NCI-H1417 (cell line): ENCODE measurements at regions not wholly inside any gene's neighbourhood (a gene's known extent, or its start where the extent isn't known, plus 50 kb on each side); places are given as distances from the start of the nearest gene placed in this dataset.

ENCODE experiments used
- DNase-seq, 3 experiments: peaks; one replicate each; lab custom pipeline; 2025; lab: John Stamatoyannopoulos, UW

DNA sequence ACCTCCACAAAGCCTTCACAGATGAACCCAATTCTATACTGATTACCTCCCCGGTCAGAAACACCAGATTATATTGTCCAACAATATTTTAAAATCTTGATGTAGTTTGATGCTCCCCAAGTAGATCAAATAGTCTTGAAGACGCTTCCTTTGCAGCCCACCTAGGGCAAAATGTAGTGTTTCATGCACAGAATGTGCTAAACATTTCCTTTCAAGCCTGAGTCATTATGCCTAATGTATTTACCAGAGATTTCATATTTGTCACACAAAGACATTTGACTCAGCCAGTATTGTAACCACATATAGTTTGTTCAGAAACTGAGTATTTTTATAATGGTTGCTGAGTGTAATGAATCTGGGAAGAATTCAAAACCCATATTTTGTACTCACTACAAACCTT, 1396.8 kb downstream of the LRRC4C start:
- DNase-seq = no peak

DNA sequence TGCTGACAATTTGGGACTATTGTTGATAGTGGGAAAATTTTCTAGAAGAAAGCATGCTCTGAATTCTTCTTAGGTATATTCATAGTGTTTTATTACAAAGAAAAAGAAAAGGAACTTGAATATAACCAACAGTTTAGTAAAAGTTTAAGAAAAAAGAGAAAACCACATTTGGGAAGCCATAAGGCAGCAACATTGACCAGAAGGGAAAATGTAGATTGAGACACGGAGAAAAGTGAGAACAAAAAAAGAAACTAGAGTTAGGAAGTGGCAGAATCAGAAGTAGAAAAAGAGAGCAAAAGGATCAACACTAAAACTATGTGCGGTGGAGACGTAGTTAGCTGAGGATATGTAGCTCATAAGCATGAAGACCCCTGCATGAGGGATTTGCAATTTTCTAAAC, 1398.2 kb downstream of the LRRC4C start:
- DNase-seq = no peak

DNA sequence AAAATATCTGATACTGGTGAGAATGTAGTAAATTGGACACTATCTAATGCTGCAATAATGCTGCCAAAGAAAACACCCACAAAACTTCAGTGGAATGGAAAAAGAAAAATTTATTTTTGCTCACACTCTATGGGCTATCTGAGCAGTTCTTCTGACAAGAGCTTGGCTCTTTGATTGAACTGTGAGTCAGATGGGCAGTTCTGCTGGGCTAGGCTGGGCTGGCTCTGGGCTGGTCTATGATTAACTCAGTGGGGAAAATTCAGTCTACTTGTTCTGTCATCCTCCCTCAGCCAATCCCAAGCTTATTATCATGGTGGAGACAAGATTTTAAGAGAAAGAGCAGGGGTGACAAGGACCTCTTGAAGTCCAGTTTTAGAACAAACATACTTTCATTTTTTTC, 1404.8 kb downstream of the LRRC4C start:
- DNase-seq = no peak

DNA sequence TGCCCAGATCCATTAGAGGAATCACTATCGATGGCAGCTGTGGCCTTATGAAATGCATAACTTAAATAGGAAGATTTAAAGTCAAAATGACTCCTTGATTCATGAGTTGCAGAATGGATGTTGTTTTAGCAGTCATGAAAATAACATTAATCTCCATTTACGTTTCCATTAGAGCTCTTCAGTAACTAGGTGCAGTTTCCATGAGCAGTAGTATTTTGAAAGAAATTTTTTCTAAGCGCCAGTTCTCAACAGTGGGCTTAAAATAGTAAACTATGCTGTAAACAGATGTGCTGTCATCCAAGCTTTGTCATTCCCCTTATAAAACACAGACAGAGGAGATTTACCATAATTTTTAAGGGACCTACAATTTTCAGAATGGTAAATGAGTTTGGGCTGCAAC, 1414.1 kb downstream of the LRRC4C start:
- no peak for DNase-seq

DNA sequence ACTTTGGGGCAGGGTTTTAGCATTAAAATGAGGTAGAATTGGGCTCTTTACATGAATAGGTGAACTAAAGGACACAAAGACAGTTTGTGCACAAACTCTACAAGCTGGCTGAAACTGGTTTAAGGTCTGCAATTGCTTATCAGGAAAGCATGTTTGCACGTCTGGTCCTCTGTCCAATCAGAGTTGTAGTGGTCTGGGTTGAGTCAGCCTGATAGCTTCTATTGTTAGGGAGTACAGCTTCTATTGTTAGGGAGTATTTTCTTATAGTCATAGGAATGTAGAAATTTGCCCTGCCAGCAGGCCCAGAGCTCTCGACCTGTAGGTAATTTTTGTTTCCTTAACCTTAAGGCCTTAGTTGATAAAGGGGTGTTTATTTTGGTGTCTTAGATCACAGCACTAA, 1422.4 kb downstream of the LRRC4C start:
- no peak for DNase-seq

DNA sequence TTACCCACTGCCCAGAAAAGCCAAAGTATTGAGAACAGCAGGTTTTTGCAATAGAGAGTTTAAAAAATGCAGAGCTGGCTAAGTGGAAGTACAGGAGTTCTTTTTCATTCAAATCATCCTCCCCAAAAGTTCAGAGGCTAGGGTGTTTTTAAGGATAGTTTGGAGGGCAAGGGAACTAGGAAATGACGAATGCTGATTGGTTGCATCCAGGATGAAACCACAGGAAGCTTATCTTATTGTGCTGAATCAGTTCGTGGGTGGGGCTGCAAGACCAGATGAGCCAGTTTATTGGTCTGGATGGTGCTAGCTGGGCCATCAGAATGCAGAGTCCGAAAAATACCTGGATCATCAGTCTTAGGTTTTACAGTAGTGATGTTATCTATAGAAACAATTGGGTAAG, 1427.1 kb downstream of the LRRC4C start:
- DNase-seq = no peak

DNA sequence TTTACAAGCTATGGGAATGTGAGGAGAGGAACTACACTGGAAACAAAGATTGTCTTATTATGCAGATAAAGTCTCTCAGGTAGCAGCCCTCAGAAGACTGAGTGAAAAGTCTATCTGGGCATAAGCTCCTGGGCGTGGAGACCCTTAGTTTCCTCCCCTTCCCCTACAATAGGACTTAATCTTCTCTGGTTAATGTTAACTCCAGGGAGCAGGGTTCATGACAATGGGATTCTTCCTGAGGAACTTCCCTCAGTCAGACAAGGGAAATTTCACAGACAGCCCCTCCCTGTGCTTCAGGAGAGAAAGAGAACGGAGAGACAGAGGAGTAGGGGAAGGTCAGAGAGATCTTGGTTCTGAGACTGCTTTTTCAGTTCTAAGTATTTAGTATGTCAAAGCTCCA, 1428.6 kb downstream of the LRRC4C start:
- no peak for DNase-seq

DNA sequence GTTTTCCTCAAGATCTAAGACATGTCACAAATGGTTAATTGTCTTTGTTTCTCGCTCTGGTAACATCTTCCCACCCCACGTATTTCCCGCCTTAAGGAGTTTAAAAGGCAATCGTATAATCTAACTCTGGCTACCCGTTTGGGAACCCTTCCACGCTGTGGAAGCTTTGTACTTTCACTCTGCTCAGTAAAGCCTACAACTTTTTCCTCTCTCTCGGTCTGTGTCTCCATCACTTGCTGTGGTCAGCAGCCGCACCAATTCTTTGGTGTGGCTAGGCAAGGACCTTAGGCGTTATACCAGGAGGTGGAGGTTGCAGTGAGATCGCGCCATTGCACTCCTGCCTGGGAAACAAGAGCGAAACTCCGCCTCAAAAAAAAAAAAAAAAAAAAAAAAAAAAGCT, 1430.1 kb downstream of the LRRC4C start:
- DNase-seq = no peak

DNA sequence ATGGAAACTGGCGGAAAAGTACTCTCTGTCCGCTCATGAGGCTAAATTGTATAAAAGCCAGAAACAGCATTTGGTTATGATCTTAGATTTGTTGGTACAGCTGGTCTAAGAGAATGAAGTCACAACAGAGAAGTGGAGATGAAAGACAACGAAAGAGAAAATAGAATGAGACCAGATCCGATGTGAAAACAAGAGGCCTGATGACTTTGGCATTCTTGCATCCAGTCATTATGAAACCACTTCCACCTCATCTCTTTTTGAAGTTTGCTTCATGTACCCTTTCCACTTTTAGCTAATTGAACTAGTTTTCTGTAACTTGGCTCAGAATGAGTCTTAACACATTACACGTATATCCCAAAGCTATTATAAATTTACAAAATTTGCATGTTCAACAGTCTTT, 1431.7 kb downstream of the LRRC4C start:
- DNase-seq = no peak

DNA sequence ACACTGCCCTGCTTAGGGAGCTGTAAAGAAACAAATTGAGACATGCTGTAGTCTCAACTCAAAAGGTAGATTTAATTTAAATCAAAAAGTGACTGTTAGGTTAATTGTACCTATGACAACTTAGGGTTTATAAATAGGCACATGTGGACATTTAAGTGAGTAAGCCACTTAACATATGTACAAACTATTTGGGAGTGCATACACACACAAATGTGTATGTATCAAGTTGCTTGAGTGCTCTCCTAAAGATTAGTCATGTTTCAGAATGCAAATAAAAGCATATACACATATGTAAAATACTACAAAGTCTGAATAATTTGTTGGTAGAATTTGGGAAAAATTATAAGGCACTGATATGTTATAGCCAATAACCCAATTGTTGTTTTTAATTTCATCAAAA, 1435.7 kb downstream of the LRRC4C start:
- no peak for DNase-seq

DNA sequence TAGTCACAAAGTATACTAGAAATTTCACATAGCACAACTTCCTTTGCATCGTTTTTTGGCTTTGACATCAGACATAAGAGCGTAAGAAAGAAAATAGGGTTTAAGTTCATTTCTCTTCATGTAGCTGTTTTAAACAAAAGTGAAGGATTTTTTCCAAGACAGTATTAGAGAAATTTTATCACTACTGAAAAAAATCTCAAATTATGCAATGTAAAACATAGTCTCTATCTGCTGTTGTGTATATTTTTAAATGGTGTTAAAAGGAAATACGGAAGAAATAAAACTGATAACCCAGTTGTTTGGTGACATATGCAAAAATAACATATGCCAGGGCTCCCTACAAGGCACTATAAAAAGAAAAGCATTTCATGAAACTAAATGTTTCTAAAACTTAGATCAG, 1449.4 kb downstream of the LRRC4C start:
- no peak for DNase-seq

DNA sequence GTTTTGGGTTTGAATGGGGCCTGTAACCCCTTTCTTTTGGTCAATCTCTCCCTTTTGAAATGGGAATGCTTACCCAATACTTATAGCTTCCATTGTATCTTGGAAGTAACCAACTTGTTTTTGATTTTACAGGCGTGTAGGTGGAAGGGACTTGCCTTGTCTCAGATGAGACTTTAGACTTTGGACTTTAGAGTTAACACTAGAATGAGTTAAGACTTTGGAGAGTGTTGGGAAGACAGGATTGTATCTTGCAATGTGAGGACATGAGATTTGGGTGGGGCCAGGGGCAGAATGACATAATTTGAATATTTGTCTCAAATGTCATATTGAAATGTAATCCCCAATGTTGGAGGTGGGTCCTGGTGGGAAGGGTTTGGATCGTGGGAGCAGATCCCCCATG, 1466.9 kb downstream of the LRRC4C start:
- no peak for DNase-seq

DNA sequence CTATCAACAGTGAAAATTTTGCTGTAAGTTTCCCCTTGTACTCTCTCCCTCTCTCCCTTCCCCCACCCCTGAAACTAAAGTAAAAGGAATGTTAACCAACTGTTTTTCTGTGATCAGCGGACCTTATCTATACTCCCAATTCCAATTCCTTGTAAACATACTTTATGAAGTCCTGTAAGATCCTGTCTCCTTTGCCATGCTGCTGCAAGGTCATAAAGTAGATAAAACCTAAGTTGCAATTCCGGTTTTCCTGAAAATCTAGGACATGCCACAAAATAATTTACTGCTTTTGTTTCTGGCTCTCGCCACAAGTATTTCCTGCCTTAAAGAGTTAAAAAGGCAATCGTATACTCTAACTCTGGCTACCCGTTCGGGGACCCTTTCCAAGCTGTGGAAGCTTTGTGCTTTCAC, 1469.0 kb downstream of the LRRC4C start:
- DNase-seq = no peak

DNA sequence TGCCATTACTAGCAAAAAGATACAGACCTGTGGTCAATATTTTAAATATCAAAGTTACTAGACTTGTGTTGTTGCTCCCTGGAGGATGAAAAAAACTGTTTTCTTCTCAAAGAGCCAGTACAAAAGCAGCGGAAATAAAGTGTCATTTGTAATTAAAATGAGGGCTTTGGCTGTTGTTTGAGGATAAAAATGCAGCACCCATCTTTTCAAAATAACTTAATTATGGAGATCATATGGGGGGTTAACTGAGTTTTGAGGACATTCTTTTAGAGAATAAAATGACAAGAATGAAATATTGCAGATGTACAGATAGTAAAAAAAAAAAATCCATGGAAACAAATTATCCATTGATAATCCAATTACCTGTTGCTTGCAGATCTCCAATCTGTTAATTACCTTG, 1484.4 kb downstream of the LRRC4C start:
- DNase-seq = no peak

DNA sequence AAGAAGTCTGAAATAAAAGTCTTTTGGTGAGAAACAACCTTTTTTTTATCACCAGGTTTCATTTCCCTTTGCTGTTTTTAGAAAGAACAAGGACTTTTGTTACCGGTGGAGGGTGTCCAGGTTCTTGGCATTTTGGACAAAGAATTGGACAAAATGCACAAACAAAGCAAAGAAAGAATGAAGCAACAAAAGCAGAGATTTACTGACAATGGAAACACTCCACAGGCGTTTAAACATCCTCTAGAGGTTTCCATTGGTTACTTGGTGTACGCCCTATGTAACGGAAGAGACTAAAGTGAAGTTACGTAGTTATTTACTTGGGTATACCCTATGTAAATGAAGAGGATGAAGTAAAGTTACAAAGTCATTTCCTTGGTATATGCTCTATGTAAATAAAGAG, 1487.0 kb downstream of the LRRC4C start:
- DNase-seq = no peak

DNA sequence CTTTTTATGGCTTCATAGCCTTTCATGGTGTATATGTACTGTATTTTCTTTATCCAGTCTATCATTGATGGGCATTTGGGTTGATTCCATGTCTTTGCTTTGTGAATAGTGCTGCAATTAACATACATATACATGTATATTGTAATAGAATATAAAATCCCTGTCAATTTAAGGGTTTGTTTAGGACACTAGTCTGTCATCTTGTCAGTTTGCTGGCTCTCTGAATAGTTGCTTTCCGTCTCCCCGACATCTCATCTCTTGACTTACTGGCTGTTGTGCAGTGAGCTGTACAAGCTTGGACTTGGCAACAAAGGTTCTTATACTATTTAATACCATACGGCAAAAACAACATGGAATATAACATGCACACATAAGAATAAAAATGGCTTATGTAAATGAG, 1487.5 kb downstream of the LRRC4C start:
- DNase-seq = no peak

DNA sequence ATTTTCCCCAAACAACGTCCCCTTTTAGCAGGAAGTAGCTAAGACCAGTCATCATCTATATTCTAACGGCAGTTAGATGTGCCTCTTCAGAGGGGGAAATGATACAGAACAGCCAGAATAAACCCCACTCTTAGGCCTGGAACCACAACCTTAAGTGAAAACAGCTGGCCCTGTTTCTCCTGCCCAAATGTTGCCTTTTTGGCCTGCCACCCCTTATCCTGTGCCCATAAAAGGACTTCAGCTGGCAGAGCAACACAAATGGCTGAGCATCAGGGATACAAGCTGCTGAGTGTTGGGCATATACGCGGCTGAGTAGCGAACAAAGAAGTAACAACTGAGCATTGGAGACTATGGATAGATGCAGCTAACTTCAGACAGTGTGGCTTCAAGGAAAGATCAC, 1491.4 kb downstream of the LRRC4C start:
- no peak for DNase-seq

DNA sequence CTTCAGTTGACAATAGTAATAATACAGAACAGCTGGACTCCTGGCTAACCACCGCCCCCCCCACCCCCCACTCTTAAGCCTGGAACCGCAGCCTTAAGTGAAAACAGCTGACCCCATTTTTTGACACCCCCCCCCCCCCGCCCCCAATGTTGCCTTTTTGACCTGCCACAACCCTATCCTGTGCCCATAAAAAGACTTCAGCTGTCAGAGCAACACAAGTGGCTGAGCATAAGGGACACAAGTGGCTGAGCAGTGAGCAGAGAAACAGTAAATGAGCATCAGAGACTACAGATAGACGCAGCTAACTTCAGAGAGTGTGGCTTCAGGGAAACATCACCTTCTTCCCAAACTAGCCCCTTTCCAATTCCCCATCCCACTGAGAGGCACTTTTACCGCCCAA, 1493.8 kb downstream of the LRRC4C start:
- no peak for DNase-seq

DNA sequence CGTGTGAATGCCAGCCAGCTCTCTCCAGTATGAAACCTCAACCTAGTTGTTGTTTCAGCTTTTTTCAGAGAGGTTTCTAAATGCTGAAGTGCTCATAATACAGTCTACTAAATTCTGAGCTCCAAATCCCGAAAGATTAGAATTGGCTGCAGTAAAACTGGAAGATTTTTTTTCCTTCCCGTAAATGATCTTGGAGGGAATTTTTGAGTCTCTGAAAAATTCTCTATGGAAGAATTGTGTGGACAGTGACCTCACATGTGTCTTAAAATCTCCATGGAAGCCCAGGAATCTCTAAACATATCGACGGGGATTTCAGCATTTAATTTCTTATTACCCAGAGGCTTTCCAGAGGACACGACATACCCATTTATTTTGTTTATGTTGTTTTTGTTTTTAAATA, 1499.2 kb downstream of the LRRC4C start:
- no peak for DNase-seq

DNA sequence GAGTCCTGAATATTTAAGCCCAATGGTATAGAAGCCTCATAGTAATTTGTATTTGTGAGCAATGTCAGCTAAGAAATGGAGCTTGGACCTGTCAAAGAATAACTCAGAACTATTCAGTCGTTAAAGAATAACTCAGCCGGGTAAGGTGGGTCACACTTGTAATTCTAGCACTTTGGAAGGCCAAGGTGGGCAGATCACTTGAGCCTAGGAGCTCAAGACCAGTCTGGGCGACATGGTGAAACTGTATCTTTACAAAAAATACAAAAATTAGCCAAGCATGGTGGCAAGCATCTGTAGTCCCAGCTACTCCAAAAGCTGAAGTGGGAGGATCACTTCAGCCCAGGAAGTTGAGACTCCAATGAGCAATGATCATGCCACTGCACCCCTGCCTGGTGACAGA, 1526.5 kb downstream of the LRRC4C start:
- no peak for DNase-seq

DNA sequence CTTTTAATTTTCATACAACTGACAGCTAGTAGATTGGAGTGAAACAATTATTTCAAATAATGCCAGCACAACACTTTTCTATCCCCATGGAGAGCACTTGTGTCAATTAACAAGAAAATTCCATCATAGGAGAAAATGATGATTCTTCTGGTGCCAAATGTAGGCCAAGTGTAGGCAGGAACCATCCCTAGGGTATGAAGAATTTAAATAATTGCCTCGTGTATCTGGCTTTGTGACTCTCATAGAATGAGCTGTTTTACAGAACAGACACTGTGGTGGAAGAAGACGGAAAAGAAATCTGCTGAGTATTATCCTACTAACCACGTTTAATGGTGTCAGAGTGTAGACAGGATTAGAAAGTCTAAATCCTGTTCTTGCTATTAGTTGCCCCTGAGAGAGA, 1542.2 kb downstream of the LRRC4C start:
- no peak for DNase-seq

DNA sequence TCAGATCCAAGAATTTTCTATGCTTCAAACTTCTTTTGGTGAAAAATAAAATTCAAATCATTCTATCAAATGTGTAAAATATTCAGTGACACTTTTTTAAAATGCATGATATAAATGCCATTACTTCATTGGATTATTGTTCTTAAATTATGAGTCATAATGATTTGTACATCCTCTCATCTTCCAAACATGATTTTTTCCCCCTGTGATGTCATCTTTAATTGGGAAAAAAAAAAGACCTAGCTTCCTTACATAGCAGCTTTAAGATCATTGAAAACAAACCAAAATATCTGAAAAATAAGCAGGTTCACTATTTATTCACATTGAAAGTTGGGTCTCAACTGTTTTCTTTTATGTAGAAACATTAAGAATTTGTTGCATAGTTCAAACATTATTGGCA, 1549.4 kb downstream of the LRRC4C start:
- DNase-seq = no peak

DNA sequence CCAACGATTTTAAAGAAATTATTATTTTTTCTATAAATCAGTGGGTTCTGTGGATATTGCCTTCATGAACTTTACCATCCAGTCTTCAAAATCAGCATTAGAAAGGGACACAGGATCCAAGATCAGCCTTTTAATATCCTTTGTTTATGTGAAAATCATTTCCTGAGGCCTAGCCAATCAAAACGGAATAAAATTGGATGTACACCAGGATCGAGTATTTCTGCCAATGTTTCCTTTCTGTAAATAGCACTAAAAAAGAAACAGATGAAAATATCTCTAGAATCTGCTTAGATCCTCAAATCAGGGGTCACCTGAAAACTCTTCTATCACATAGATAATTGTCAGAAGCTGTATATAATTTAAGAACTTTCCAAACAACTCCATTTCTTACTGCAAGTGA, 1598.5 kb downstream of the LRRC4C start:
- DNase-seq = no peak

DNA sequence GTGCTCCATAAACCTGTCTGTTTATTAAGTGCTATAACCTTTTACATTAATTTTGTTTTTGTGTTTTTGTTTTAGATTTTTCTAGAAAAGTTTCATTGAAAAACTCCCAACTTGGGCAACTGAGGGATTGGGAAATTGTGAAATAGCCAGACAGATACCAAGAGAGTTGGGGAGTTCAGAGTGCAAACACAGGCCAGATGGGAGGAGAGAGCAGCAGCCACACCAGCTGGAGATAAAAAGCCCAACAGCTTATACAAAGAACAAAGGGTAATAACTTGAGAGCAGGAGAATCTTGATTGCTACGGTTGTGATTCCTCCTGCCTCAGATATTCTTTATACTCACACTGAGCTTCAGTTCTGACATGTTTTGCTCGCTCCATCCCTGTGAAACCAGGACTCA, 1642.2 kb downstream of the LRRC4C start:
- no peak for DNase-seq

DNA sequence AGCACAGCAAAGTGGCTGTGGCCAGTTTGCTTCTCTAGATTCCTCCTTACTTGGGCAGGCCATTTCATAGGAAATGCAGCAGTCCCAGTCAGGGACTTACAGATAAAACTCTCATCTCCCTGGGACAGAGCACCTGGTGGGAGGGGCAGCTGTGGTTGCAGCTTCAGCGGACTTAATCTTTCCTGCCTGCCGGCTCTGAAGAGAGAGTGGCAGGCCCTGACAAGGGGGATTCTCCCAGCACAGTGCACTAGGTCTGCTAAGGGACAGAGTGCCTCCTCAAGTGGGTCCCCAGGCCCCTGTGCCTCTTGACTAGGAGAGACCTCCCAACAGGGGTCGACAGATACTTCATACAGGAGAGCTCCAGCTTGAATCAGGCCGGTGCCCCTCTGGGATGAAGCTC, 1649.1 kb downstream of the LRRC4C start:
- DNase-seq = no peak
